Epithelial cell of prostate (primary cell): ENCODE measurements at regions not wholly inside any gene's neighbourhood (a gene's known extent, or its start where the extent isn't known, plus 50 kb on each side); places are given as distances from the start of the nearest gene placed in this dataset.

Source experiments
- DNase-seq: peaks from one replicate; pipeline ENCODE4 v3.0.0-alpha.2; 2011; ENCODE audit warnings: low read depth, low spot score
- H3K27ac ChIP-seq: fragments of 450-650 bp; 2 replicates; pipeline ENCODE4 v1.5.1; 2017; ENCODE audit warnings: mild to moderate bottlenecking

DNA sequence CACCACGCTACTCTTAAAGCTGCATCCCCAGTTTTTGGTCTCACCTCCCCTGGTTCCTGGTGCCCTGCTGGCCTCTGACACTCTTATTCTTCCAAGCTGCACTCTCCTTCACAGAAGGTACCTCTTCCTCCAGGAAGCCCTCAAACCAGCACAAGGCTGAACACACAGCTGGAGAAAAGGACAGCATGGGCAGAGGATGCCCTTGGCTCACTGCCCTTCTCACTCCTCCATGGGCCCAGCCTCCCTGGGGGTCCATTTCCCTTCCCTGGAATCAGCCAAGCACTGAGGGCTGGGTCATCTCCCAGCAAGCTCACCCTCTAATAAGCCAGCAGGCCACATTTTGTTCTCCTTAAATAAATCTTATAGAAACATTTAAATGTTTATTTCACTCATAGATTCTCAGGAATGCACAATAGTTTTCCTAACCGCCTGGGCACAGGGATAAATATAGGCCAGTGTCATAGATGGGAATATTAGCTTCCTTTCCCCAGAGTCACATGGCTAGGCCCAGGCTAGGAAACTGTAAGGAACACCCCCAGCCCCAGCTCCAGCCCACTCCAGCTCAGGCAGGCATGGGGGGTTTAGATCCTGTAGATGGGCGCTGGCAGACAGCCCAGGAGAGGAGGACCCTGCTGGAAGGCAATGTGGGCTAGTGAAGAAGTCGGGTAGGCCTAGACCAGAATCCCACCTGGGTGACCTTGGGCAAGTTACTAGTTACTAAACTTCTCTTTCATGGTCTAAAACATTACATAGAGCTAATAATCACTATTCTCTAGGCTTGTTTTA is 51.5 kb downstream of the IRAG1 start:
- H3K27ac ChIP-seq: no peak overlapping the region
- no peak for DNase-seq

DNA sequence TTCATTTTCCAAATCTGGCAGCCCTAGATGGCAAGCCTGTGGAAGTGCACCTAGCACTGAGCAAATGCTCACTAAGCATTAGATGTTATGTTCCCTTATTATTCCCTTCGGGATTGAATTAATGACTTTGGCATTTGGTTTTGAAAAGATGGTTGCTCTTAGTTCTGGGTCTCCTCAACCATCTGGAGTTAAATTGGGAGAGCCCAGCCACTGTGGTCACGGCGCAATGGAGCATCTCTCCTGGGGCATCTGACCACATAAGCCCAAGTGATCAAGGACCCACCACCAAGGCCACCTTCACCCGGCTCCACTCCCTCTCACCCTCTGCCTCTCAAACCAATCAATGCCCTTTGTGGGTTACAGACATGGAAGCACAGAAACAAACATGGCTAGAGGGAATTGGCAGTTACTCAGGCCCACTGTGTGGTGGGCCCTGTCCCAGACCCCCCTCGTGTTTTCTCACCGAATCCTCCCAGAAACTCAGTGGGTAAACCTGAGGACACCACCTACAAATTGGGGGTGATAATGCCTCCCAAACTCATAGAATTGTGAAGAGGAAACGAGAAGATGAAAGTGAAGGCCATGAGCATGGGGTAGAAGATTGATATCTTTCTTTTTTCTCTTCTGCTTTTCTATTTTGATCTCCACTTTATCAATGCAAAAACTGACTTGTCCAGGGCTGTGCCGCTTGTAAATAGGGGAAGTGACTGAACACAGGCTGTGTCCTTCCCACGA is 52.2 kb downstream of the IRAG1 start:
- no peak overlapping the region for H3K27ac ChIP-seq
- DNase-seq: no peak

DNA sequence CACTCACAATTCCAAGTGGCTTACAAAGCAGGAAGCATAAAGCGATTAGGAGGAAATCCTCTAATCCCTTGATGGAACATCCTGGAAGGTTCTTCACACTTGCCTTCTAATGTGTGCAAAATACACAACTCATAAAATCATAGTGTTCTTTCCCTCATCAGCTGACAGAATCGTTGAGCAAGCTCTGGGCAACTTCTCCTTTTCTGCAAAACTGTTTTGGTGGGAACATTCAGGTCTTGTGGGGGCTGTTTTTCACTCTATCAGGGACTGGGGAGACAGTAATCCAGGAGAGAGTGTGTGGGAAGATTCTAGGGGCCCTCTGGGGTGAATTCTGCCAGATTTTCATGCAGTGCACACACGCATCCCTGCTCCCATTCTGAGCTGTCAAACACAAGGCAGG is 53.2 kb downstream of the IRAG1 start:
- no peak overlapping the region for H3K27ac ChIP-seq
- no peak for DNase-seq

DNA sequence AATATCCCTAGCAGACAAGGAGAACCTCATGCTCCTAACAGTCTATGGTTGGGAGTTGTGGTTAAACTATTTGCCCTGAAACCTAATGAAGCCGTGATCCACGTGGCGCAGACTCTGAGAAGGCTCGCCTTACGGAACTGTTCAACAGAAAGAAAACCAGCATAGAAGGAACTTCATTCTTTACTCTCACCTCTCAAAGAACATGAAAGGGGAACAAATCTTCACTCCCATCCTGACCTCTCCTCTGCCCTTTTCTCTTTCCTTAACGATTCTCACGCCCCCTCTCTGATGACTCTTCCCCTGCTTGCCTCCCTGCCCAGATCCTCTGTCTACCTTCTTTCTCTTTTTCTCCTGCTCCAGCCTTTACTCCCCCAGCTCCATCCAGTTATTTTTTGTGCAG is 54.2 kb downstream of the IRAG1 start:
- no peak for DNase-seq
- H3K27ac ChIP-seq: no peak overlapping the region

DNA sequence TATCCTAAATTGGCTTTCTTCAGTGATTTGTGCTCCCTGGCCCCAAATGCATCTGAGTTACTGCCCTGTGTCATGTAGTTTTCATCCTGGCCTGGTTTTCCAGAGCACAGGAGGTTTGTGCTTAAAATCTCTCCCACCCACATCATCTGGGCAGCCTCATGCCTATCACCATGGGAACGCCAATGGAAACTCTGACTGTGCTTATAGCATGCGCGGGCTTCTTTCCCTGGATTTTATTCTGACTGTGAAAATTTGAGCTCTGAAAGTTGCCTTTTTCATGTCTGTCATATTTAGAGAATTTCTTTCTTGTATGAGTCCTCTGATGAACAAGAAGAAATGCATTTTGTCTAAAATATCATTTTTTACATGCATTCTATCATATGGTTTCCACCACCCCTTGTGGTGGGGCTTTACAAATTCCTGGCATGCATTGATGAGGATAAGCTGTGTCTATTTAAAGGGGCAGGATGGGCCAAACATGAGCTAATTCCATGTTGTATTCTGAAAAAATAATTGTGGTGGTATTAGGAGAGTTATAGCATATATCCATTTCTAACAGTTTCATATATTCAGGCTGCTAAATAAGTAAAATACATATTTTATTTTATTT is 55.1 kb downstream of the IRAG1 start:
- no peak overlapping the region for H3K27ac ChIP-seq
- no peak for DNase-seq

DNA sequence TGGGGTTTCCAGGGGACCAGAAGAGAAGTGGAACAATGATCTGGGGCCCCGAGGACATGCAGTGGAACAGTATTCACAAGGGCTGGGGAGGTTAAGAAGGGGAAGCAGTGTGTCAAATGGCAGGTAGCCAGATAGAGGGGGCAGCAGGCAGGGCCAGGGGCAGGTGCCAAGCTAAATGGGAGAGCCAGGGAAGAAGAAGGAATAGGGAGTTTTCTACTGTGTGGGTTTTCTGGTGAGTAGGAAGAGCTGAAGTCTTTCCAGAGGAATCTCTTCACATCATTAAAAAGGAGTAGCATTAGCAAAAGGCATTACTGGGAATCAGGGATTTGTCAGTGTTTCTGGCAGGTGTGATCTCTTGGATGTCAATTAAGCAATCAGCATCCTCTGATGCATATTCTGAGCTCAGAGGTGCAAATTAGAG is 55.8 kb downstream of the IRAG1 start:
- DNase-seq: no peak
- no peak overlapping the region for H3K27ac ChIP-seq

DNA sequence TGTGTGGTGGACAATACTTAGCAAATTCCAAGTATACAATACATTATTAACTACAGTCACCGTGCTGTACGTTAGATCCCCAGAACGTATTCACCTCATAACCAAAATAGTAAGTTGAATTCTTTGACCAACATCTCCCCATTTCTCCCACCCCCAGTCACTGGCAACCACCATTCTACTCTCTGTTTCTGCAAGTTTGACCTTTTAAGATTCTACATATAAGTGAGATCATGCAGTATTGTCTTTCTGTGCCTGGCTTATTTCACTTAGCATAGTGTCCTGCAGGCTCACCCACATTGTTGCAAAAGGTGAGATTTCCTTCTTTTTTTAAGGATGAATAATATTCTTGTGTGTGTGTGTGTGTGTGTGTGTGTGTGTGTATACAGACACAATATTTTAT is 59.1 kb downstream of the IRAG1 start:
- H3K27ac ChIP-seq: no peak overlapping the region
- no peak for DNase-seq

DNA sequence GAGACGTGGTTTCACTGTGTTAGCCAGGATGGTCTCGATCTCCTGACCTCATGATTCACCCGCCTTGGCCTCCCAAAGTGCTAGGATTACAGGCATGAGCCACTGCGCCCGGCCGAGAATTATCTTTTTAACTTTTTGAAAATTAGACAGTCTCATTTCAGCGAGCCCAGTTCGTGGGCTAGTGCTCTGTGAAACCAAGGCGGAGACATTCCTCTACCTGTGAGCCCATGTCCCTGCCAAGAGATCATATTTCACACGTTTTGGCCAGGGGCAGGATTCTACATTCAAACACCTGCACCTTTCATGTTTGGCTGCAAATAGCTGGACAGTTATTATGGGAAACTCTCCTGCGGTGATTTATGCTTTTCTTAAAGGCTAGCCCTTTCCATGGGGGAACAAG is 60.3 kb downstream of the IRAG1 start:
- no peak overlapping the region for H3K27ac ChIP-seq
- DNase-seq: no peak

DNA sequence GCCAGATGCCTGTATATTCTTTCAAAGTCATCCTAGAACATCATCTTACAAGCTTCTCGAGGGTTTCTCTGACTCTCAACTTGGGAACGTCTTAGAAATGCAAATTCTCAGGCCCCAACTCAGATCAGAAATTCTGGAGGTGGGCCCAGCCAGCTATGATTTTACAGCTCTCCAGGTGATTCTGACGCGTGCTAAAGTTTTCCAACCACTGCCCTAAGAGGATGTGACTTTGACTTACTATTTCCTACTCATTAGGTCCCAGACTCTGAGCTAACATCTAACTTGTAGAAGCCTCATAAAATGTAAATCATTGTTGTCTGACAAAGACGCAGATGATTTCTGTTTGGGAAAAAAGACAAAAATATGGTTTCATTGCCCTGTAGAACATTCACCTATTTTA is 61.1 kb downstream of the IRAG1 start:
- DNase-seq: no peak
- H3K27ac ChIP-seq: no peak overlapping the region

DNA sequence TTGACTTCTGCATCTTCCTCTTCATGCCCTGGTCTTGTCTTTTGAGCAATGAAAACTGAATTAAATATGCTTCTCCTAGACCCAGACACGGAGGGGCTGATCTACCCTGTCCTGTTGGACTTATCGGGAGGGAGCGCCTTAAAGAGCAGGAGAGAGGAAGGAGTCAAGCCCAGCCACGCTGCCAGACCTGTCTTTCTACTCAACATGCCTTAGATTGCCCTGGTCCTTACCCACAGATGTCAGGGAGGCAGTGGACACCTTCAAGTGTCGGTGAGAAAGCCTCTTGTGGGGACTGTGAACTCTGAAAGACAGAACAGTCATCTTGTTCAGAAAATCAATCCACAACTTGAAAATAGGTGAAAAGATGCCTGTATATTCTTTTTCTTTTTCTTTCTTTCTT is 61.8 kb downstream of the IRAG1 start:
- DNase-seq: no peak
- H3K27ac ChIP-seq: no peak overlapping the region

DNA sequence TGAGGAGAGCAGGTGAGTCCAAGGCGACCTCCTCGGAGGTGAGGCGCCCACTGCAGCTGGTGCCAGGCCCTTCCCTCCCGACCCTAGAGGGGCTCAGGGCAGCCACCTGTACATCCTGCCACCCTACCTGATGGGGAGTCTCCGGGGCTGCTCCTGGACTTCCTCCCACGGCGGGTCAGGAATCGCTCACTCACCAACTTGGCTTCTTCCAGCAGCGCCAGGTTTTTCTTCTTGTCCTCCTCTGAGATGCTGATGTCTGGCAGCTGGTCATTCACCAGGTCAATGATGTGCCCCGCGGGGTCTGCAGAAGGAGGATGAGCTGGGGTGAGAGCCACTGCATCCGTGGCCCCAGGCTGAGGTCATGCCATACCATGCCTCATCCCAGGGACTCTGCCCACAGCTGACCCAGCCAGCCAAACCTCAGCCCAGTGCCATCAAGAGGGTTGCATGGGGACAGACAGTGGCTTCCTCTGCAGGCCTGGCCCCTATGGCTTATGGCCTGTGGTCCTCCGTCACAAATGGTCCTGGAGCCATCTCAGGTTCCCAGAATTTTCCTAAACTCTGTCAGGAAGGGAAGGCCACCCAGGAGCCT is 61.0 kb upstream of the LYVE1 start:
- no peak overlapping the region for H3K27ac ChIP-seq

DNA sequence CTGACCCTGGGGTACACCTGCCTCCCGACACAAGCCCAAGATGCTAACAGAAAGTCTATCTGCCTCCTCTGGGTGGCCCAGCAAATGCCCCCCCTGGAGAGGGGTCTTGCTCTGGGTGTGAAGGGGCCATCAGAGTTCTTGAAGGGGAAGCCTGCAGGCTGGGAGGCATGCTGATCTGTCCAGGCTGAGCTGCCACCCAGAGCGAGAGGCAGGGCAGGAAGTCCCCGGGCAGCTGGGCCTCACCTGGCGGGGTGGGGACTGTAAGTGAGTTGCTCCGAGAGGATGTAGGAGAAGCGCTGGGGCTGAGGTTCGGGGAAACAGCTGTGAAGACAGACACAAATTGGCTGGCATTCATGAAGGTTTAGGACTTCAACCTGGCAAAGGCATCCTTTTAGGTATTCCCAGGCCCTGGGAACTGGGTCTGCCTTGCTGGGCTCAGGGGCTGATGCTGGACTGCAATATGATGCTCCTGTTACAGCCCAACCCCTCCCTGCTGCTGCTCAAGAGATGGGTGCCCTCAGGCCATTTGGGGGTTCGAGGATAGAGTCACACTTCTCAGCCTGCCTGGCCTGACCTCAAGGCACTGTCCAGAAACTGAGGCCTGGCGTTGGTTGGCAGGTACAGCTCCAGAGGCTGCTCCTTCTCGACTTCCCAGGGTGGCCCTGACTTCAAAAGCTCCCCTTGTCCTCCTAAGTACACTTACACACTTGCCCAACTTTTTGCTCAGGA is 60.2 kb upstream of the LYVE1 start:
- H3K27ac ChIP-seq: no peak overlapping the region
- no peak for DNase-seq

More for the DNA sequence above, 61.0 kb upstream of the LYVE1 start:
- DNase-seq: no peak

DNA sequence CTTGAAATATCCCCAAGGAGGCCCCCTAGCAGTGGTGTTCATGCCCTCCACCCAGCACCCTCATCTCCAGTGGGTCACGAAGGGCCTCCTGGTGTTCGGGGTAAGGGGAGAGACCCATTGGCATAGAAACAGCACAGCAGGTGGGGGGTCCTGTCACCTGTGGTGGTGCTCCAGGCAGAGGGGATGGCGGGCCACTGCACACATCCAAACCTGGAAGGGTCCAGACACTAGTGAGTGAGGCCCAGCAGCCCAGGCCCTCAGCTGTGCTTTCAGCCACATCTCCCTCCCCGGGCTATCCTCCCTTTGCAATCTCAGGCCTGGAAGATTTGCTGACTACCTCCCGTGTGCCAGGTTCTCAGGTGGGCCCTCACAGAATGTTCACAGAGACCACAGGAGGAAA is 59.4 kb upstream of the LYVE1 start:
- H3K27ac ChIP-seq: no peak overlapping the region
- no peak for DNase-seq

DNA sequence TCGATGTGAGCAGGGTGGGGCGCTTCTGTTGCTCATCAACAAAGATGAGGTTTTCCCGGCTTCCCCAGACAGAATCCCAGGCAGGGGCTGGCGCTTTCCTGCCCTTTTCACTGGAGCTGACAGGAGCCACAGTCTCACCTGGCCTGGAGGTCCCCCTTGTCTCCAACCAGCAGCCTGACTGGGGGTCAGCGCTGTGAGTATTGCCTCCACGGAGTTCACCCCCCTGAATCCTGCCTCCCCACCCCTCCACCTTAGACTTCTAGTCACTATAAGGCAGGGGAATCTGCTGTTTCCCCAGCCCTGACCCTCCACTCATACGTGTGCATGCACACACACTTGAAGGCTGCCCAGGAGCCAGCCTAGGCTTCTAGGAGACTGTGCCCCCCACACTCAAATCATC is 58.8 kb upstream of the LYVE1 start:
- no peak for DNase-seq
- no peak overlapping the region for H3K27ac ChIP-seq

DNA sequence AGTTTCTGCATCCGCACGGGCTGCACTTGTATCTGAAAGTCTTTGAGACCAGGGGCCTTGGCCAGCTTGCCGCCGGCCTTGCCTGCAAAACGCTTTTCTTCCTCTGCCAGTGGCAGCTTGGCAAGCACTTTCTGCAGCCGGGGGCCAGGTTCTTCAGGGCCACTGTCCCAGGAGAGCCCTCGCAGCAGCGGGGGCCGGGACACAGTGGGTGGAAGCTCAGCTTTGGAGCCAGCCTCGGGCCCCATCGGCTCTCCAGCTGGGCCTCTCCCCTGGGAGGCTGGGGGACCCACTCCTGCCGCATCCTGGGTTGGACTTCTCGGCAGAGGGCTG is 57.5 kb upstream of the LYVE1 start:
- no peak overlapping the region for H3K27ac ChIP-seq
- no peak for DNase-seq

DNA sequence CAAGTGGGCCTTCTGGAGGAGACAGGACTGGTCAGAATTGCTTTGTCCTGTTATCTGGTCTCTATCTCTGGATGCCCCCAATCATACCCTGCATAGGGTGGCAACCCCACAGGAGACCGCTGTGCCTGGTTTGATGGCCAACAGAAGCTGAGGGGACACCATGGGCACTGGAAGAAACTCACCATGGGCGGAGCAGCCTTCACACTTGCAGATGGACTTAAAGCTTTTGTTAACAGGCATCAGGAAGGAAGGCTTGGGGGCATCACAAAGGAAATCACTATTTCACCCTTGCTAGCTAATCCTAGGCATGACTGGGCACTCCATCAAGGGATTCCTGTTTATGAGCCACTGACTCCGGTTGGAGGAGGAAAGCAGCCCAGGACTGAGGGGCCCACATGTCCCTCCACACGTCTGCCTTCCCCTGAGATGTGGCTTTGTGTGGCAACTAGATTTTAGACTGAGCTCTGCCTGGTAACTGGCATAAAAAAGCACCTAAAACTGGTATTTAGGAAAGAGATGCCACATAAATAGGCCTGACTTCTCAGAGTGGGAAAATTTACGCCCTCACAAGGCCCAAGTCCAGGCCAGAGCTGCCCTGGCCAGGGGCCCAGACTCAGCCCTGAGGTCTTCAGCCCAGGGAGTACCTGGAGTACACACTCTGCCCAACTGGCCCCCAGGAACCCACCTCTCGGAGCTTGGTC is 57.0 kb upstream of the LYVE1 start:
- no peak for DNase-seq

DNA sequence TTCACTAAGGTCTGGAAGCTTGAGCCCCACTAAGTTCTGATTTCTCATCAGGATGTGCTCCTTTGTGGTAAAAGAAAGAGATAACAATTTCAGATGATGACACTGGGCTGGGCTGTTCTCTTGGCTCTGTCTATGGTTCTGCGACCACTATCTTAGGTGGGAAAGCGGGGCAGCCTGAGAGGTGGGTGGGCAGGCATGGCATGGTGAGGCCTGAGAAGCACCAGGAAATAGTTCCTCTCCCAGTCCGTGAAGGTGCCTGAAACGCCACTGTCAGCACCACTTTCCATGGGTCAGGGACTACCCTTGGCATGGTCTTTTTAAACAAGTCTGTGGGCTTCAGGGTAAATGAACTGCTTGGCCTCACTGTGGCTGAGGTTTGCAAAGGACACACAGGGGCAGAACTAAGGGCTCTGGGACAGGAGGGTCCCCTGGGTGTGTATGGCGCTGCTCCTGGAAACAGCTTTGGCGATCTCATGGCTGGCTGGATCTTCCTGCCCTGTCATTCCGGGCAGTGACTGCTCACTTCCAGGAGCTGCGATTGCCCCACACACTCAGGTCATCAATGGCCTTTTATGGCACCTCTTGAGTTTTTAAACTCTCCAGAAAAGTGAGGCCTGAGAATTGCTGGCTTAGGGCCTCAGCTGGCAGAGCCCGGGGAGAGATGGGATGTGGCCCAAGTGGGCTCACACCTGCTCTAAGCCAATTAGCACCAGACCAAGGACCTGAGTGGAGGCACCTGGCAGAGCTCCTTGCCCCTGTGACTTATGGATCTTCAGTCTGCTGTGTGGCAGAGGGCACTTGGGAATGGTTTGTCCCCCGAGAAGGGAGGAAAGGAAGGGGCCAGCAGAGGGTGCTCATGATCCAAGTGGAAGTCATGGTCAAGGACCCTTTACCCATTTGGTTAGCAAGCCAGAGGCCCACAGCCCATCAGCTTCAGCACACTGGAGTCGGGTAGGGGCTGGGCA is 55.6 kb upstream of the LYVE1 start:
- DNase-seq: no peak
- peak overlapping the region; percentile 9 for H3K27ac ChIP-seq

More for the DNA sequence above, 57.0 kb upstream of the LYVE1 start:
- H3K27ac ChIP-seq: no peak overlapping the region

DNA sequence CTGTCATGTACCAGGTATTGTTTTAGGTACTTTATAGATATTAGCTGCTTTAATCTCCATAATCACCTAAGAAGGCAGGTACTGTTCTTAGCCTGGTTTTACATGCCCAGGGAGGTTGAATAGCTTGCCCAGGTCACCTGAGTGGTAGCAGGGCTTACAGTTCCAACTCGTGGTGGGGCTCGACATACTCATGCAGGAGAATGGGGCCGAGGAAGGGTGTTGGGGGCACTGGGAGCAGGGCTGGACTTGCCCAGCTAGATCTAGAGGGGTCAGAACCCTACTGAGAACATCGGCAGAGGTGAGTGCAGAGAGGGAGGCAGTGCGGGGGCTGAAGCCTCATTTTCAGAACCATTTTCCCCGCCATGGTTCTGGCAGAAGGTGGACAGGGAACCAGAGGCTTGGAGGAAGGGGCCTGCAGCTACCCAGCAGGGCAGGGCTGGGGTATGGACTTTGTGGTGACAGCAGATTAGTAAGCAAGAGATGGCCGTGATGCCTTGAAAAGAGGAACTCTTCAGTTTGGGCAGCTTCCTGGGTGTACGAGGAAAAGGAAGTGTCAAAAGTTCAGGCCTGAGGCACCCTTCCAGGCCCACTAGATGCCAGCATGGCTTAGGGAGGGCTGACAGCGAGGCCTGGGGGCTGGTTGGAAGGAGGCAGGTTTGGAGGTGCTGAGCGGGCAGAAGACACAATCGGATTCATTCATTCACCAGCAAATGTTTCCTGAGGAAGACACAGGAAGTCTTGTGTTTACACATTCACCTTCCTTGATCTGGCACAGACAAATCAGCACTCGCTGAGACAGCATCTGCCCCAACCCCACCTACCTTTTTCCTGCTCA is 54.7 kb upstream of the LYVE1 start:
- DNase-seq: no peak
- peak overlapping the region; percentile 9 for H3K27ac ChIP-seq
